ENCODE measurements at regions not wholly inside any gene's neighbourhood (a gene's known extent, or its start where the extent isn't known, plus 50 kb on each side); places are given as distances from the start of the nearest gene placed in this dataset.
"Not testable (repeated sequence)": the region's sequence is repeated elsewhere in the genome, so short reads cannot be mapped to it uniquely, and the experiment has no call there.

DNA sequence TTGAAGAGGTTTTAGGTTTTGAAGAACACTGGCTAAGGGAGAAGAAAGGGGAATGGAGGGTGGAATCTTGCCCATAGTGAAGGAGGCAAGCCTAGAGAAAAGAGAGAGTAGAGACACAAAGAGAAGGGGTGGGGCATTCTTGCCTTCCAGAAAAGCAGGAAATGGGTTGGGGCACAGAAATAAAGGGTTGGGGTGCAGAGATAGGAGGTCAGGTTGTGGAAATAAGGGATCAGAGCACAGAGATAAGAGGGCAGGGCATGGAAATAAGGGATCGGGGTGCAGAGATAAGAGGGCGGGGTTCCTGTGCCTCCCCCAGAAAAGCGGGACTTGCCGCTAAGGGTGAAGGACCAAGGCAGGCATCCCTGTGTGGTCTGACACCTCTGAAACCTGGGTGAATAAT lies 69.9 kb downstream of the ALG1L2 start:
- CTCF ChIA-PET; H3K4me3 Mint-ChIP-seq; H3K4me1 Mint-ChIP-seq; H3K9me3 Mint-ChIP-seq (ENCODE audit: low read depth); H3K36me3 Mint-ChIP-seq (ENCODE audit: low read depth); DNase-seq; POLR2A ChIA-PET; H3K27ac Mint-ChIP-seq; H3K27me3 Mint-ChIP-seq; ATAC-seq: not testable (repeated sequence)
- intact Hi-C loops (cut with DNase I, micrococcal nuclease) = loop anchor here in 1 of 2 experiments (10.0 kb wide), 1 partner anchor 93 kb away; no protein-coding TSS in a partner anchor

DNA sequence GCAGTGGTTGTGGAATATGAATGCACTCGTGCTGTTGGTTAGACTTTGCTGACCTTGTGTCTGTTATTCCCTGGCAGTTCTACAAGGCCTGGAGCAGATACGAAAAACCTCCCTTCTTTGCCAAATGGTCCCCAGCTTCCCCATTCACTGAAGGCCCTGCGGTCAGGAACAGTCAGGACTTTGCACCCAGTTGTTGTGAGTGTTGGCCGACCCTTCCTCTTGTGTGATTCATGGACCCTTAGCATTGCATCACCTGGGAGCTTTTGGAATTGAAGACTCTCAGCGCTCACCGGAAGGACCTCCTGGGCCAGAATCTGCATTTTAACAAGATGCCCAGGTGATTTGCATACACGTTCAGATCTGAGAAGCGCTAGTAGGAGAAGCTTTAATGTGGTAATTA lies 71.6 kb downstream of the ALG1L2 start:
- H3K27me3 Mint-ChIP-seq; POLR2A ChIA-PET; H3K36me3 Mint-ChIP-seq (ENCODE audit: low read depth); H3K27ac Mint-ChIP-seq; CTCF ChIA-PET; H3K9me3 Mint-ChIP-seq (ENCODE audit: low read depth); H3K4me1 Mint-ChIP-seq; ATAC-seq; DNase-seq; H3K4me3 Mint-ChIP-seq: not testable (repeated sequence)
- intact Hi-C loops (cut with DNase I, micrococcal nuclease) = loop anchor here in 1 of 2 experiments (10.0 kb wide), 1 partner anchor 92 kb away; no protein-coding TSS in a partner anchor

DNA sequence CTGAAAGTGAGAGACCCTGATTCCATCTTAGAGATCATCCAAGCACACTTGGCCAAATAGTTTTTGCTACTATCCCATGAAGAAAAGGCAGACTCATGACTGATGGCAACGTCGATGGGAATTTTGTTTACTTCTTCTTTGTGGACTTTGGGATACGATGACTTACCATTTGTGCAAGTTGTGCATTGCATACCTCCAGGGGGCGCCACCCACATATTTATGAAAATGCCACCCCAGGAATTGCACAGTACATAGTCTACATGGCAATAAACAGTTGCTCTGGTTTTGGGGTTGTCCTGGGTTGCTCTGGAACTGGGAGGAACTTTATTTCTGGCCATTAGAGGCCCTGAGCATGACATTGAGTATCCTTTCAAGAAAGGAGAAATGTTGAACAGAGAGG lies 73.8 kb downstream of the ALG1L2 start:
- H3K27ac Mint-ChIP-seq; ATAC-seq; H3K36me3 Mint-ChIP-seq (ENCODE audit: low read depth); H3K4me1 Mint-ChIP-seq; H3K4me3 Mint-ChIP-seq; H3K9me3 Mint-ChIP-seq (ENCODE audit: low read depth); POLR2A ChIA-PET; H3K27me3 Mint-ChIP-seq; DNase-seq: not testable (repeated sequence)
- intact Hi-C loops (cut with DNase I, micrococcal nuclease) = loop anchor here in 1 of 2 experiments (1.0 to 10.0 kb wide), 2 partner anchors 89 to 384 kb away; no protein-coding TSS in a partner anchor
- CTCF ChIA-PET = interaction anchor here (0.7 kb wide), 2 partner anchors 117 to 150 kb away, joined by 3 read pairs; no protein-coding TSS in a partner anchor

DNA sequence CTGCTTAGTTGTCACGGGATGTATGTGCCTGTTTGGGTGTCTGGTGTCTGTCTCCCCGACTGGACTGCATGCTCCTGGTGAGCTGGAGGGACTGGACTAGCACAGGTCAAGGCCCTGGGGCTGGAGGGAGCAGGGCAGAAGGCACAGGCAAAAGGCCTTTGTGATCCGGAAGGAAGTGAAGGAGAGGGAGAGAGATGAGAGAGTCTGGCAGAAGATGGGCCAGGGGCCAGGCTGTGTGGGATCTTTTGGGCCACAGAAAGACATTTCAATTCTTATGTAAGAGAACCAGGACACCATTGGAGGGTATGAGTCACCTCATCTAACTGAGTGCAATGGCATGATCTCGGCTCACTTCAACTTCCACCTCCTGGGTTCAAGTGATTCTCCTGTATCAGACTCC lies 85.2 kb downstream of the ALG1L2 start:
- ATAC-seq; H3K4me3 Mint-ChIP-seq; H3K27ac Mint-ChIP-seq; POLR2A ChIA-PET; H3K4me1 Mint-ChIP-seq; DNase-seq; intact Hi-C loops (cut with DNase I, micrococcal nuclease); H3K36me3 Mint-ChIP-seq (ENCODE audit: low read depth); CTCF ChIA-PET; H3K9me3 Mint-ChIP-seq (ENCODE audit: low read depth); H3K27me3 Mint-ChIP-seq: not testable (repeated sequence)

DNA sequence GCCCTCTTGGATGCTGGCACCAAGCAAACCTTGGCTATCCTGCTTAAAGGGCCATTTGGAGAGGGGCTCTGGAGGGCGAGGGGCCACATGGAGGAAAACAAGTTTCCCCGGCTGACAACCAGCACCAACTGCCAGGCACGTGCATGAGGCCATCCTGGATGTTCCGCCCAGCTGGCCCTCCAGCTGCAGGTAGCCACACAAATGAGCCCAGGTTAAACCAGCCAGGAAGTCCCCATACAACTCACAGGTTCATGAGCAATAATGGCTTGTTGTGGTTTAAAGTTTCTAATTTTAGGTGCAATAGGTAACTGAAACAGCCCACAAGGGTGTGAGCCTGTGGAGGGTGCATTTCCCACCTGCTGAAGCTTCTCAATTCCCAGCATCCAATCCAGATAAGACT lies 93.6 kb downstream of the ALG1L2 start:
- H3K27me3 Mint-ChIP-seq; H3K9me3 Mint-ChIP-seq (ENCODE audit: low read depth); H3K27ac Mint-ChIP-seq; ATAC-seq; POLR2A ChIA-PET; intact Hi-C loops (cut with DNase I, micrococcal nuclease); H3K36me3 Mint-ChIP-seq (ENCODE audit: low read depth); H3K4me3 Mint-ChIP-seq; DNase-seq: not testable (repeated sequence)
- H3K4me1 Mint-ChIP-seq = peaks cover 30% of the 10 kb centered on the region
- CTCF ChIA-PET = interaction anchor here (0.6 kb wide), 1 partner anchor 528 kb away, joined by 4 read pairs; no protein-coding TSS in a partner anchor

DNA sequence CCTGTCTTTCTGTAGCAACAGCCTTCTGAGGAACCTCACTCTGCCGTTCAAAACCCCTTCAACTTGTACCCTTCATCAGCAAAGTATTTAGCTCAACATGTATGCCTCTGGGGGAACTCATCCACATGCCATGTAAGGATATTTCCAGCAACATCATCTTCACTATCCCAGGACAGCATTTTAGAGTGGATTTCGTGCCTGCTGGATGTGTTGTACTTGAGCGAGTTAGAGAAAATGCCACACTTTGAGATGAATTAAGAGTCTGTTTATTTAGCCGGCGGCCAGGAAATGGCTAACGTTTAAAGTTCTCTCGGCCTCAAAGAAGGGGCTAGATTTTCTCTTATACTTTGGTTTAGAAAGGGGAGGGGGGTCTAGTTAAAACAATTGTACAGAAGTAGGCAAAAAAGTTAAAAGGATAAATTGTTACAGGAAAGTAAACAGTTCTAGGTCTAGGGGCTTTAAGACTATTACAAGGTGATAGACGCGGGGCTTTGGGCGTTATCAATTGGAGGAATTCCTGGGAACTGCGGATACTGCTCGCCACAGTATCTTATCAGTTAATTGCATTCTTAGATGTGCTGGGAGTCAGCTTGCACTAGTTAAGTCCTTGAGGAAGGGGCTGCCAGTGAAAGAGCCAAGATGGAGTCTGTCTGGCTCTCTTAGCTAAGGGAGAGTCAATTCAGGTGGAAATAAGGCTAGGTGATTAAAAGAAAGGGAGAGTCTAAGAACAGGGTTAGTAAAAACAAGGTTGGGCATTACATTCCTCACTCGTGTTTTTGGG lies 95.0 kb downstream of the ALG1L2 start:
- H3K36me3 Mint-ChIP-seq (ENCODE audit: low read depth); ATAC-seq; intact Hi-C loops (cut with DNase I, micrococcal nuclease); POLR2A ChIA-PET; H3K9me3 Mint-ChIP-seq (ENCODE audit: low read depth); H3K27ac Mint-ChIP-seq; CTCF ChIA-PET; H3K4me3 Mint-ChIP-seq; H3K27me3 Mint-ChIP-seq; DNase-seq: not testable (repeated sequence)
- peaks cover 31% of the 10 kb centered on the region for H3K4me1 Mint-ChIP-seq

DNA sequence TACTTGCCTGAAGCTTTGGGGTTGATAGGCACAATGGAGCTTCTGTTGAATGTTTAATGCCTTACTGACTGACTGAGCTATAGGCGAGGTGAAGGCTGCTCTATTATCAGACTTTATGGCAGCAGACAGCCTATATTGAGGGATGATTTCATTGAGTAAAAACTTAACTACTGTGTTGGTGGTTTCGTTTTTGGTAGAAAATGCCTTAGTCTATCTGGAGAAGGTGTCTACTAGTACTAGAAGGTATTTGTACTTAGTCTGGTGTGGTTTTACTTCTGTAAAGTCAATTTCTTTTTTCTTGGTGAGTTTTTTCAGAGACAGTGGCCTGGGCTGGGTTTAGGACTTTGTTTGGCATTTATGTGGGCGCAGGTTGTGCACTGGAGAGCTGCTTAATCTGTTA lies 97.2 kb downstream of the ALG1L2 start:
- H3K27me3 Mint-ChIP-seq; ATAC-seq; POLR2A ChIA-PET; H3K36me3 Mint-ChIP-seq (ENCODE audit: low read depth); CTCF ChIA-PET; H3K9me3 Mint-ChIP-seq (ENCODE audit: low read depth): not testable (repeated sequence)
- H3K4me3 Mint-ChIP-seq = peak overlapping the region; percentile 58
- intact Hi-C loops (cut with DNase I, micrococcal nuclease) = loop anchor here in 1 of 2 experiments (2.0 kb wide), 1 partner anchor 66 kb away; no protein-coding TSS in a partner anchor
- H3K27ac Mint-ChIP-seq = peak overlapping the region; percentile 85
- DNase-seq = peak; percentile 14
- peaks cover 27% of the 10 kb centered on the region for H3K4me1 Mint-ChIP-seq

DNA sequence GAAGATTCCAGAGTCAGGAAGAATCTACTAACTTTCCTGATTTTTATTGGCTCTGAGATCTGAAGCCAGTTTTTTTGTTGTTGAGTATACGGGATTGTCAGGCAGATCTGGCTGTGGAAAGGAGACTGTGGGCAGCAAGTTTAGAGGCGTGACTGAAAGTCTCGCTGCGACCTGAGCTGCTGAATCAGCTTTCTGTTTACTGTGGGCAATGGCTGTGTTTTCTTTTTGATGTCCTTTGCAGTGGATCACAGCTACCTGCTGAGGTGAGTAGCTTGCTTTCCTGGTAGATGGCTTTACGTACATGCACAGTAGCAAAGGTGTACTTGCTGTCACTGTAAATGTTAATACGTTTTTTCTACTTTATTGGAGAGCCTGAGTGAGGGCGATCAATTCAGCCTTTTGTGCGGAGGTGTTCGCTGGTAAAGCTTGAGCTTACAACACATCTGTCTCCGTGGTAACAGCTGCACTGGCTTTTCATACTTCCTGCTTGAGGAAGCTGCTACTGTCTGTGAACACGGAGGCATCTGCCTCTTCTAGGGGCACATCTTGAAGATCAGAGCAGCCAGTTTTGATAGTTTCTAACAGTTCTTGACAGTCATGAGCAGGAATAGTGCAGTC lies 97.8 kb downstream of the ALG1L2 start:
- Mint-ChIP-seq H3K4me3 (peak overlapping the region; percentile 58), H3K4me1 (peaks cover 27% of the 10 kb centered on the region), H3K27ac (peak overlapping the region; percentile 85)
- ATAC-seq; H3K36me3 Mint-ChIP-seq (ENCODE audit: low read depth); CTCF ChIA-PET; H3K9me3 Mint-ChIP-seq (ENCODE audit: low read depth); POLR2A ChIA-PET; H3K27me3 Mint-ChIP-seq: not testable (repeated sequence)
- intact Hi-C loops (cut with DNase I, micrococcal nuclease) = loop anchor here in 1 of 2 experiments (2.0 kb wide), 1 partner anchor 67 kb away; no protein-coding TSS in a partner anchor
- peak; percentile 63 for DNase-seq

DNA sequence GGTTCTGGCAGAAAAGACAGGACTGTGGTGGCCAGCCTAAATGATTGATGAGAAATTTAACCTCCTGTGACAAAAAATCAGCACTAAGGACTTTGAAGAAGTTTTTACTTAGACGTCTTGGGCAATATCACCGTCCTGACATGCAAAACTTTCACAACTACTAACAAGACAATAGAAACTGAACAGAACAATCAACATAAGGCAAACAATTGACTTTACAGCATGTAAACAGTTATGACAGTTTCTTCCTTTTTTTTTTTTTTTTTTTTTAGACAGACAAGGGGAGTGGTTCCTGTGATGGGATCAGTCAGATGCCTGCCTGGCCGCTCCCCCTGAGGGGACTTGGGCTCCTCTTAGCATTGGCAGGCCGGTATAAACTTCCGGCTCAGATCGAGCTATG lies 100.8 kb downstream of the ALG1L2 start:
- POLR2A ChIA-PET; H3K9me3 Mint-ChIP-seq (ENCODE audit: low read depth); intact Hi-C loops (cut with DNase I, micrococcal nuclease); H3K36me3 Mint-ChIP-seq (ENCODE audit: low read depth); ATAC-seq; CTCF ChIA-PET; H3K27ac Mint-ChIP-seq; H3K4me3 Mint-ChIP-seq; DNase-seq; H3K27me3 Mint-ChIP-seq: not testable (repeated sequence)
- peaks cover 27% of the 10 kb centered on the region for H3K4me1 Mint-ChIP-seq

DNA sequence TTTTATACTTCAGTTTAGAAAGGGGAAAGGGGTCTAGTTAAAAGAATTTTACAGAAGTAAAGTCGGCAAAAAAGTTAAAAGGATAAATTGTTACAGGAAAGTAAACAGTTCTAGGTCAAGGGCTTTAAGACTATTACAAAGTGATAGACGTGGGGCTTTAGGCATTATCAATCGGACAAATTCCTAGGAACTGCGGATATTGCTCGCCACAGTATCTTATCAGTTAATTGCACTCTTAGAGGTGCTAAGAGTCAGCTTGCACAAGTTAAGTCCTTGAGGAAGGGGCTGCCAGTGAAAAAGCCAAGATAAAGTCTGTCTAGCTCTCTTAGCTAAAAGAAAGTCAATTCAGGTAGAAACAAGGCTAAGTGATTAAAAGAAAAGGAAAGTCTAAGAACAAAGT lies 102.1 kb downstream of the ALG1L2 start:
- CTCF ChIA-PET; H3K9me3 Mint-ChIP-seq (ENCODE audit: low read depth); H3K36me3 Mint-ChIP-seq (ENCODE audit: low read depth); ATAC-seq; H3K27me3 Mint-ChIP-seq; intact Hi-C loops (cut with DNase I, micrococcal nuclease); POLR2A ChIA-PET; DNase-seq; H3K27ac Mint-ChIP-seq; H3K4me3 Mint-ChIP-seq: not testable (repeated sequence)
- H3K4me1 Mint-ChIP-seq = peaks cover 17% of the 10 kb centered on the region

DNA sequence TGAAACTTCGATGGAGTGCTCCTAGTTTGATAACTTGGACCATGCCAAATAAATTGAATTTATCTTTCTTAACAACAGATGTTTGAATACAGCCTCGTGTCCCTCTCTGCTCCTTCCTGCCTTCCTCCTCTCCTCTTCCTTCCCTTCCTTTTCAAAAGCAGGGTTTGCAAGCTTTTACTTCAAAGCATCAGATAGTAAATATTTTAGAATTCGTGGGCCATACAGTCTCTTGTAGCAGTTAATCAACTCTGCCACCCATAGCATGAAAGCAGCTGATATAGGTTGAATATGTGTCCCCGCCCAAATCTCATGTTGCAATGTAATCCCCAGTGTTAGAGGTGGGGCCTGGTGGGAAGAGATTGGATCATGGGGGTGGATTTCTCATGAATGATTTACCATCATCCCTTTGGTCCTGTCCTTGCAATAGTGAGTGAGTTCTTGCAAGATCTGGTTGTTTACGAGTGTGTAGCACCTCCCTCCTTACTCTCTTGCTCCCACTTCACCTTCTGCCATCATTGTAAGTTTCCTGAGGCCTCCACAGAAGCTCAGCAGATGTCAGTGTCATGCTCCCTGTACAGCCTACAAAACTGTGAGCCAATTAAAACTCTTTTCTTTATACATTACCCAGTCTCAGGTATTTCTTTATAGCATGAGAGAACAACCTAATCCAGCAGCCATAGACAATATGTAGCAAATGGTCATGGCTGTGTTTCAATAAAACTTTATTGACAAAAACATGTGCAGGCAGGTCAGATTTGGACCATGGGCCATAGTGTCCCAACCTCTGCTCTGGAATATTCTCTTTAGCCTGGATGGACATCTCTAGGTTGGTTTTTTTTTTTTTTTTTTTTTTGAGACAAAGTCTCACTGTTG lies 102.8 kb downstream of the ALG1L2 start:
- intact Hi-C loops (cut with DNase I, micrococcal nuclease); CTCF ChIA-PET; DNase-seq; ATAC-seq; H3K4me3 Mint-ChIP-seq; H3K9me3 Mint-ChIP-seq (ENCODE audit: low read depth); H3K36me3 Mint-ChIP-seq (ENCODE audit: low read depth); H3K4me1 Mint-ChIP-seq; H3K27ac Mint-ChIP-seq; POLR2A ChIA-PET; H3K27me3 Mint-ChIP-seq: not testable (repeated sequence)
